ENCODE measurements at regions not wholly inside any gene's neighbourhood (a gene's known extent, or its start where the extent isn't known, plus 50 kb on each side); places are given as distances from the start of the nearest gene placed in this dataset. TPM values are rescaled to one million over a fixed set of nuclear protein-coding genes. Genes with fewer than 3 reads are reported as not detected.
"Not testable (repeated sequence)": the region's sequence is repeated elsewhere in the genome, so short reads cannot be mapped to it uniquely, and the experiment has no call there.

GRCh38 chr15:21003459-21003858, 137.3 kb upstream of the POTEB2 start:
- H3K4me1 ChIP-seq; H3K36me3 ChIP-seq; H3K27ac ChIP-seq; DNase-seq (ENCODE audit: low spot score in 2 of 2); H3K4me3 ChIP-seq; H3K9me3 ChIP-seq; H3K27me3 ChIP-seq: not testable (repeated sequence)
- 50 to 60% methylated on average over 1 of the region's 1 CpG for WGBS, 2 donors

- H3K4me3 ChIP-seq; H3K36me3 ChIP-seq; H3K27me3 ChIP-seq; H3K9me3 ChIP-seq; H3K27ac ChIP-seq; DNase-seq (ENCODE audit: low spot score in 2 of 2); H3K4me1 ChIP-seq: not testable (repeated sequence)
- WGBS, 2 donors: 44% methylated on average over 1 of the region's 1 CpG; no CpG with 5 or more reads in 1 of the 2 donors
These were observed 135.8 kb upstream of the POTEB2 start for GRCh38 chr15:21001950-21002349.

GRCh38 chr15:20991691-20992090, 125.6 kb upstream of the POTEB2 start:
- H3K27me3 ChIP-seq; H3K4me1 ChIP-seq; H3K27ac ChIP-seq; H3K4me3 ChIP-seq; H3K36me3 ChIP-seq; DNase-seq (ENCODE audit: low spot score in 2 of 2); H3K9me3 ChIP-seq: not testable (repeated sequence)

DNA sequence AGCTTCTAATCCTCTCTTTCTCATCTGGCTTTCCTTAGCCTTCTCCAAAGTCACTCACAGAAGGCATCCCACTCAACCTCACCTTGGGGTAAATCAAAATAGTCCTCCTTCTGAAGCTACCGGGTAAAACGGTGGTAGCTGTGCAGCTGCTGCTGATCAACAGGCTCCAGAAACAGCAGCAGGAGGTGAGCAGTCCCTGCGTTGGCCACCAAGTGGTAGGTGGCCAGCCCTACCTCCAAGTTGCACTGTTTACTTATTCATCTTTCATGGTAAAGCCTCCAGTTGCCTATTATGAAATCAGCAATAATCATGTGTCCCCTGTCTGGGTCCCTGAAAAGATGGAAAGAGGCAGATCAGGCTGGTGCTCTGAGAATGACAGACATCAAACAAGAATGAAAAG, 125.1 kb upstream of the POTEB2 start:
- DNase-seq (ENCODE audit: low spot score in 2 of 2); H3K27ac ChIP-seq; H3K36me3 ChIP-seq; H3K9me3 ChIP-seq; H3K4me1 ChIP-seq; H3K4me3 ChIP-seq; H3K27me3 ChIP-seq: not testable (repeated sequence)
- WGBS, 2 donors: no CpG with 5 or more reads among the region's 3 CpGs

DNA sequence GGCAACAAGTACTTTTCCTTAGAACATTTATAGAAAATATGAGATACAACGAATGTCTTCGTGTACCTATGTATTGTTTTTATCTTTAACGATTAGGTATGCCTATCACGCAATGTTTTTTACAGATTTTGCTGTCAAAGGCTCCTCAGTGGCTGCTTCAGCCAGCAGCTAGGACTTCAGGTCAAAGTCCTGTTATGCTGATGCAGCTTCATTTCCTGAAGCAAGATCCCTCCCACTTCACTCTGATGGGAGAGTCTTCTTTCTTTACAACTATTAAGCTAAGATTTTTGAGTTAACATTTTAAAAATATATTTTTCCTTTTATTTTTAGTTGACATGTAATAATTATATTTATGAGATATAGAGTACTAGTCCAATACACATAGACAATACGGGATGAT, 120.7 kb upstream of the POTEB2 start:
- not testable (repeated sequence) for H3K36me3 ChIP-seq; H3K9me3 ChIP-seq; H3K4me1 ChIP-seq; H3K4me3 ChIP-seq; DNase-seq (ENCODE audit: low spot score in 2 of 2); H3K27me3 ChIP-seq; H3K27ac ChIP-seq
- WGBS, 2 donors: 90 to 93% methylated on average over 5 of the region's 5 CpGs

- H3K4me1 ChIP-seq; H3K27me3 ChIP-seq; H3K9me3 ChIP-seq; H3K4me3 ChIP-seq; DNase-seq (ENCODE audit: low spot score in 2 of 2); H3K27ac ChIP-seq; H3K36me3 ChIP-seq: not testable (repeated sequence)
- no CpG with 5 or more reads among the region's 1 CpG for WGBS, 2 donors
These were observed 111.9 kb upstream of the POTEB2 start for GRCh38 chr15:20978057-20978456.

GRCh38 chr15:20972762-20973161, 106.6 kb upstream of the POTEB2 start:
- not testable (repeated sequence) for H3K9me3 ChIP-seq; H3K4me3 ChIP-seq; H3K36me3 ChIP-seq; H3K4me1 ChIP-seq; H3K27me3 ChIP-seq; H3K27ac ChIP-seq; DNase-seq (ENCODE audit: low spot score in 2 of 2)
- no CpG with 5 or more reads among the region's 4 CpGs for WGBS, 2 donors

DNA sequence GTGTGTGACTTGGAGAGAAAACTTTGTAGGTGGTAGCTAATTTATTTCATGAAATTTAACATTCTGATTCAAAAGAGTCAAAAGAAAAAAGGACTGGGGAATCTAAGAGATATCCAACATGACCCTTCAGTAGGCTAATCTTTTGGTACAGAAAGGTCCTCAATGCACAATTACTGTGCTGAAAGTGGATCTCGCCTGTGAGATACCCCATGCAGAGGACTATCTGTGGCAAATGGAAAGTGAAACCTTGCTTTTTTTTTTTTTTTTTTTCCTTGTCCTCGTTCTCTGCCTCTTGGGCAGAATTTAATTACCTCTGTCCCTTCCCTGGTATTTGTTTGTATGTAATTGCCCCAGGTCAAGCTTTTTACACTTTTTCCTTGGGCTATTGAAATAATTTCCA, 93.2 kb upstream of the POTEB2 start:
- not testable (repeated sequence) for H3K4me1 ChIP-seq; H3K27ac ChIP-seq; H3K4me3 ChIP-seq; H3K27me3 ChIP-seq; DNase-seq (ENCODE audit: low spot score in 2 of 2); H3K36me3 ChIP-seq; H3K9me3 ChIP-seq
- WGBS, 2 donors: 0% methylated on average over 1 of the region's 2 CpGs; no CpG with 5 or more reads in 1 of the 2 donors

DNA sequence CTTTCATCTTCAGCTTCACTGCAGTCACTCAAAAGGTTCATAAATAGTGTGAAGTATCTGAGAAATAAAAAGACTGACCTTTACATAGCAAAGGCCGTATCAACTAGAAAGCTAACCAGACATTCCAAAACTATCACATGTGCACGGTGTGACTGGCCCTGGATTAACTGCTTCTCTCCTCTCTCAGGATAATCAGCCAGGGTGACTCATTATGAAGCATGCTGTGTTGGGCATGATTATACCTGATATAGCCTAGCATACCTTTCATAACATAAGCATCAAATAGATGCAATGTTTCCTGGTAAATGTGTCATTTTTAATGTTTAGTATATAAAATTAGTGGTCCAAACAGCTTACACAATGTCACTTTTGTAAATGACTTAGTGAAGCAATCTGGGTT, 63.2 kb upstream of the POTEB2 start:
- H3K27ac ChIP-seq; DNase-seq (ENCODE audit: low spot score in 2 of 2); H3K4me3 ChIP-seq; H3K4me1 ChIP-seq; H3K27me3 ChIP-seq; H3K9me3 ChIP-seq; H3K36me3 ChIP-seq: not testable (repeated sequence)
- WGBS, 2 donors: no CpG with 5 or more reads among the region's 2 CpGs

Small RNAs in the stretch of these regions (small RNA-seq; reads per million reads assigned to genes)
- gene IGHD1OR15-1B (not detected), gene IGHD2OR15-2B (not detected), gene IGHD3OR15-3B (not detected), gene IGHD4OR15-4B (not detected), gene IGHD5OR15-5B (not detected), gene MIR5701-1 (not detected), gene RN7SL400P (not detected)
